DND-41 (cell line): ENCODE measurements at regions not wholly inside any gene's neighbourhood (a gene's known extent, or its start where the extent isn't known, plus 50 kb on each side); places are given as distances from the start of the nearest gene placed in this dataset.

Source experiments
- ATAC-seq: fragments of 200-7000 bp; cut with Tn5 transposase; 3 replicates; pipeline ENCODE4 v1.9.1; 2021; ENCODE audit warnings: low read depth; ENCODE audit not compliant: insufficient read depth
- DNase-seq: peaks from one replicate; pipeline ENCODE4 v3.0.0-alpha.2; 2020
- H2AFZ ChIP-seq: 2 replicates; pipeline ENCODE4 v1.6.0; 2012; ENCODE audit warnings: low read depth, low read length
- H3K27ac ChIP-seq: 2 replicates; pipeline ENCODE4 v1.5.1; 2012; ENCODE audit warnings: low read length, inconsistent platforms
- H3K27me3 ChIP-seq: fragments of 200-600 bp; sonication (generic); 2 replicates; pipeline ENCODE4 v1.6.0; 2012; ENCODE audit warnings: low read length, mild to moderate bottlenecking, inconsistent platforms; ENCODE audit not compliant: insufficient read depth, poor library complexity
- H3K36me3 ChIP-seq: 2 replicates; pipeline ENCODE4 v1.5.1; 2012; ENCODE audit warnings: low read length, inconsistent platforms; ENCODE audit not compliant: insufficient read depth
- H3K4me1 ChIP-seq: 2 replicates; pipeline ENCODE4 v1.5.1; 2012; ENCODE audit warnings: mild to moderate bottlenecking, low read length; ENCODE audit not compliant: insufficient read depth
- H3K4me2 ChIP-seq: 2 replicates; pipeline ENCODE4 v1.6.0; 2012; ENCODE audit warnings: mild to moderate bottlenecking, moderate library complexity, low read length, inconsistent platforms; ENCODE audit not compliant: insufficient read depth
- H3K4me3 ChIP-seq, 2 experiments: fragments of 200-600 bp in 1 of 2; shearing (Covaris generic) in 1 of 2; 2 replicates each; pipeline ENCODE4 v1.5.1; 2012 to 2016; ENCODE audit warnings: inconsistent platforms in 2 of 2, low read length in 2 of 2, mild to moderate bottlenecking in 2 of 2, low read depth in 1 of 2, moderate library complexity in 1 of 2
- H3K79me2 ChIP-seq: 2 replicates; pipeline ENCODE4 v1.6.0; 2012; ENCODE audit warnings: low read length, inconsistent platforms; ENCODE audit not compliant: insufficient read depth
- H3K9ac ChIP-seq: 2 replicates; pipeline ENCODE4 v1.6.0; 2012; ENCODE audit warnings: low read depth, mild to moderate bottlenecking, inconsistent platforms, low read length, moderate library complexity
- H3K9me3 ChIP-seq: 2 replicates; pipeline ENCODE4 v1.5.1; 2012; ENCODE audit warnings: low read length, moderate library complexity, mild to moderate bottlenecking, inconsistent platforms; ENCODE audit not compliant: insufficient read depth, severe bottlenecking
- H4K20me1 ChIP-seq: 2 replicates; pipeline ENCODE4 v1.6.0; 2012; ENCODE audit warnings: low read length; ENCODE audit not compliant: insufficient read depth
- CTCF ChIP-seq: IDR thresholded peaks from 2 replicates; pipeline ENCODE4 v1.5.1; 2012; ENCODE audit warnings: borderline replicate concordance, low read length, moderate library complexity, mild to moderate bottlenecking; ENCODE audit not compliant: poor library complexity, severe bottlenecking; ENCODE audit errors: extremely low read depth
- EZH2 ChIP-seq: IDR thresholded peaks from 3 replicates; pipeline ENCODE4 v1.6.1; 2012; ENCODE audit warnings: borderline replicate concordance, low read depth, mild to moderate bottlenecking, moderate library complexity, low read length, inconsistent platforms; ENCODE audit not compliant: severe bottlenecking

GRCh38 chr10:118112543-118113125, 65.9 kb upstream of the RAB11FIP2 start:
- no peak for DNase-seq
- H4K20me1 ChIP-seq = no peaks in the 10 kb centered on the region
- TF ChIP-seq EZH2 (no peak), CTCF (no peak)

GRCh38 chr10:118110750-118111149, 64.0 kb upstream of the RAB11FIP2 start:
- TF ChIP-seq EZH2 (no peak), CTCF (no peak)
- Histone ChIP-seq H3K9ac (no peak overlapping the region), H3K4me3 (no peak overlapping the region), H3K4me2 (no peak overlapping the region), H3K27ac (no peak overlapping the region), H3K36me3 (no peaks in the 10 kb centered on the region), H4K20me1 (no peaks in the 10 kb centered on the region), H2AFZ (no peak overlapping the region), H3K27me3 (peaks cover 10% of the 10 kb centered on the region), H3K9me3 (no peaks in the 10 kb centered on the region), H3K79me2 (no peaks in the 10 kb centered on the region), H3K4me1 (no peaks in the 10 kb centered on the region)
- ATAC-seq (no peak), DNase-seq (no peak)

More at GRCh38 chr10:118112543-118113125, 65.9 kb upstream of the RAB11FIP2 start:
- H3K27ac ChIP-seq = no peak overlapping the region
- no peak for ATAC-seq
- H3K4me3 ChIP-seq = no peak overlapping the region
- no peak overlapping the region for H3K9ac ChIP-seq
- peaks cover 3% of the 10 kb centered on the region for H3K27me3 ChIP-seq
- H3K4me2 ChIP-seq = no peak overlapping the region
- H3K4me1 ChIP-seq = no peaks in the 10 kb centered on the region
- H3K9me3 ChIP-seq = no peaks in the 10 kb centered on the region
- H3K79me2 ChIP-seq = no peaks in the 10 kb centered on the region
- no peaks in the 10 kb centered on the region for H3K36me3 ChIP-seq
- H2AFZ ChIP-seq = no peak overlapping the region

GRCh38 chr10:118108194-118109026, 61.7 kb upstream of the RAB11FIP2 start:
- Histone ChIP-seq H4K20me1 (no peaks in the 10 kb centered on the region), H3K27ac (no peak overlapping the region), H3K9me3 (no peaks in the 10 kb centered on the region), H3K9ac (no peak overlapping the region), H3K4me3 (no peak overlapping the region), H3K4me1 (no peaks in the 10 kb centered on the region), H3K27me3 (peaks cover 10% of the 10 kb centered on the region), H2AFZ (no peak overlapping the region), H3K79me2 (no peaks in the 10 kb centered on the region), H3K4me2 (no peak overlapping the region), H3K36me3 (no peaks in the 10 kb centered on the region)
- ATAC-seq = no peak
- DNase-seq = no peak
- TF ChIP-seq CTCF (no peak), EZH2 (no peak)
